IMR-90 (cell line): ENCODE measurements at regions not wholly inside any gene's neighbourhood (a gene's known extent, or its start where the extent isn't known, plus 50 kb on each side); places are given as distances from the start of the nearest gene placed in this dataset.

ENCODE experiments used
- ATAC-seq: fragments of 200-7000 bp; cut with Tn5 transposase; 2 replicates; pipeline ENCODE4 v1.9.1; 2020; ENCODE audit warnings: low read depth, mild to moderate bottlenecking, moderate library complexity
- BruUV-seq: library from RNA; stranded (reverse); fragments of 400-500 nt; replicated peaks from 2 replicates; lab custom pipeline; 2021; lab: Mats Ljungman, UMichigan
- CTCF ChIA-PET: fragments of 300-600 bp; formaldehyde crosslinking; extraction: SDS; loops from one replicate; lab custom pipeline; 2021; ENCODE audit warnings: antibody characterized with exemption; lab: Yijun Ruan, JAX
- POLR2A ChIA-PET: fragments of 300-600 bp; sonication (Branson Sonifier 250); formaldehyde crosslinking; loops from one replicate; lab custom pipeline; 2022; ENCODE audit warnings: antibody characterized with exemption; ENCODE audit not compliant: unreplicated experiment; lab: Charles Lee
- DNase-seq: peaks from one replicate; pipeline ENCODE4 v3.0.0; 2013
- H2AFZ ChIP-seq: replicated peaks from 2 replicates; pipeline ENCODE3; 2013; ENCODE audit warnings: low read length, mild to moderate bottlenecking; ENCODE audit not compliant: poor library complexity
- H2AK5ac ChIP-seq: 2 replicates; pipeline ENCODE4 v1.6.1; 2013; ENCODE audit warnings: low read depth, low read length, inconsistent platforms
- H2AK9ac ChIP-seq: replicated peaks from 2 replicates; pipeline ENCODE3; 2013; ENCODE audit warnings: mild to moderate bottlenecking, low read depth, low read length, moderate library complexity; ENCODE audit not compliant: poor library complexity
- H2BK120ac ChIP-seq: 2 replicates; pipeline ENCODE4 v1.6.1; 2013; ENCODE audit warnings: low read depth, low read length, inconsistent platforms
- H2BK15ac ChIP-seq: 3 replicates; pipeline ENCODE4 v1.6.1; 2013; ENCODE audit warnings: low read depth, low read length, inconsistent platforms
- H2BK20ac ChIP-seq: 2 replicates; pipeline ENCODE4 v1.6.1; 2013; ENCODE audit warnings: low read depth, mild to moderate bottlenecking, inconsistent platforms, low read length, moderate library complexity
- H2BK5ac ChIP-seq: 2 replicates; pipeline ENCODE4 v1.6.1; 2013; ENCODE audit warnings: mild to moderate bottlenecking, low read depth, low read length, inconsistent platforms; ENCODE audit not compliant: poor library complexity, severe bottlenecking
- H3K14ac ChIP-seq: replicated peaks from 2 replicates; pipeline ENCODE4 v1.6.1; 2013; ENCODE audit warnings: low read depth, low read length, inconsistent platforms
- H3K18ac ChIP-seq: 2 replicates; pipeline ENCODE4 v1.6.1; 2013; ENCODE audit warnings: low read depth, low read length, control low read depth
- H3K23ac ChIP-seq: 2 replicates; pipeline ENCODE4 v1.6.1; 2013; ENCODE audit warnings: low read depth, low read length, inconsistent platforms
- H3K27ac ChIP-seq: 2 replicates; pipeline ENCODE4 v1.5.1; 2013; ENCODE audit warnings: mild to moderate bottlenecking, control low read depth, low read length; ENCODE audit not compliant: insufficient read depth
- H3K27me3 ChIP-seq: 2 replicates; pipeline ENCODE4 v1.6.1; 2013; ENCODE audit warnings: low read length; ENCODE audit not compliant: control insufficient read depth, insufficient read depth
- H3K36me3 ChIP-seq: 2 replicates; pipeline ENCODE4 v1.6.1; 2013; ENCODE audit warnings: low read length, mixed read lengths; ENCODE audit not compliant: control insufficient read depth, insufficient read depth
- H3K4ac ChIP-seq: 2 replicates; pipeline ENCODE4 v1.6.1; 2013; ENCODE audit warnings: low read depth, low read length, inconsistent platforms
- H3K4me1 ChIP-seq: 2 replicates; pipeline ENCODE4 v1.6.1; 2013; ENCODE audit warnings: low read length, mixed read lengths; ENCODE audit not compliant: control insufficient read depth, insufficient read depth
- H3K4me2 ChIP-seq: 2 replicates; pipeline ENCODE4 v1.6.1; 2013; ENCODE audit warnings: low read depth, mild to moderate bottlenecking, control low read depth, low read length, moderate library complexity
- H3K4me3 ChIP-seq: 2 replicates; pipeline ENCODE4 v1.5.1; 2013; ENCODE audit warnings: low read depth, mild to moderate bottlenecking, control low read depth, low read length, moderate library complexity; ENCODE audit not compliant: insufficient read depth
- H3K56ac ChIP-seq: 2 replicates; pipeline ENCODE4 v1.6.1; 2013; ENCODE audit warnings: low read length, inconsistent platforms; ENCODE audit not compliant: insufficient read depth; ENCODE audit errors: extremely low read depth
- H3K79me1 ChIP-seq, 2 experiments: 2 replicates each; pipeline ENCODE4 v1.6.1; 2013; ENCODE audit warnings: low read length in 2 of 2, inconsistent platforms in 1 of 2, low read depth in 1 of 2
- H3K9ac ChIP-seq: 2 replicates; pipeline ENCODE4 v1.6.1; 2013; ENCODE audit warnings: low read depth, low read length, control low read depth
- H3K9me1 ChIP-seq: 2 replicates; pipeline ENCODE4 v1.6.1; 2013; ENCODE audit warnings: low read length, inconsistent platforms; ENCODE audit not compliant: insufficient read depth
- H3K9me3 ChIP-seq: 2 replicates; pipeline ENCODE4 v1.6.1; 2013; ENCODE audit warnings: low read length; ENCODE audit not compliant: control insufficient read depth, insufficient read depth
- H4K20me1 ChIP-seq: 2 replicates; pipeline ENCODE4 v1.6.1; 2013; ENCODE audit warnings: low read length, inconsistent platforms; ENCODE audit not compliant: insufficient read depth
- H4K5ac ChIP-seq: 2 replicates; pipeline ENCODE4 v1.6.1; 2013; ENCODE audit warnings: mild to moderate bottlenecking, low read depth, low read length, control low read depth
- H4K8ac ChIP-seq, 2 experiments: 2 replicates each; pipeline ENCODE4 v1.6.1; 2013; ENCODE audit warnings: low read depth in 2 of 2, low read length in 2 of 2, control low read depth in 1 of 2, inconsistent platforms in 1 of 2
- H4K91ac ChIP-seq: 2 replicates; pipeline ENCODE4 v1.6.1; 2013; ENCODE audit warnings: low read depth, low read length, inconsistent platforms; ENCODE audit not compliant: insufficient read depth
- BHLHE40 ChIP-seq: fragments of 150-350 bp; IDR thresholded peaks from 2 replicates; pipeline ENCODE4 v1.6.1; 2016; ENCODE audit warnings: mild to moderate bottlenecking, low read depth, low read length
- CEBPB ChIP-seq: IDR thresholded peaks from 2 replicates; pipeline ENCODE4 v1.6.1; 2012; ENCODE audit warnings: low read depth, low read length, improper control_type of control experiment
- CHD1 ChIP-seq: IDR thresholded peaks from 2 replicates; pipeline ENCODE4 v1.6.1; 2012; ENCODE audit warnings: low read depth, low read length, improper control_type of control experiment
- FOS ChIP-seq: fragments of 150-350 bp; IDR thresholded peaks from 2 replicates; pipeline ENCODE4 v1.6.1; 2016; ENCODE audit warnings: low read depth, low read length
- MAFK ChIP-seq: IDR thresholded peaks from 2 replicates; pipeline ENCODE4 v1.6.1; 2012; ENCODE audit warnings: low read depth, low read length, improper control_type of control experiment
- MAZ ChIP-seq: IDR thresholded peaks from 2 replicates; pipeline ENCODE4 v1.6.1; 2012; ENCODE audit warnings: low read depth, mild to moderate bottlenecking, low read length, improper control_type of control experiment, moderate library complexity, borderline replicate concordance
- MXI1 ChIP-seq: IDR thresholded peaks from 2 replicates; pipeline ENCODE4 v1.6.1; 2012; ENCODE audit warnings: low read depth, mild to moderate bottlenecking, low read length, moderate library complexity, borderline replicate concordance
- NFE2L2 ChIP-seq: fragments of 150-350 bp; IDR thresholded peaks from 2 replicates; pipeline ENCODE4 v1.6.1; 2016; ENCODE audit warnings: low read depth, mild to moderate bottlenecking, low read length
- RAD21 ChIP-seq: IDR thresholded peaks from 2 replicates; pipeline ENCODE4 v1.6.1; 2012; ENCODE audit warnings: low read length, improper control_type of control experiment
- RCOR1 ChIP-seq: IDR thresholded peaks from 2 replicates; pipeline ENCODE4 v1.6.1; 2012; ENCODE audit warnings: mild to moderate bottlenecking, low read length, improper control_type of control experiment; ENCODE audit not compliant: insufficient replicate concordance
- RFX5 ChIP-seq: IDR thresholded peaks from 2 replicates; pipeline ENCODE4 v1.8.0; 2012; ENCODE audit warnings: low read depth, mild to moderate bottlenecking, low read length, moderate library complexity
- SMC3 ChIP-seq: fragments of 150-350 bp; IDR thresholded peaks from 2 replicates; pipeline ENCODE4 v1.6.1; 2016; ENCODE audit warnings: low read depth, mild to moderate bottlenecking, antibody characterized with exemption, low read length, moderate library complexity
- WGBS, 2 experiments: methylation state at CpG; one replicate each; pipeline versions ENCODE4 v1.1.5 to v1.1.7; 2013; ENCODE audit warnings: missing lambda C conversion rate in 2 of 2; ENCODE audit not compliant: insufficient read length in 1 of 2; ENCODE audit errors: extremely low coverage in 2 of 2; 5-methylcytosine and 5-hydroxymethylcytosine counted together
- dilution Hi-C: fragments of 300-500 bp; cut with HindIII; formaldehyde crosslinking; loops from one replicate; pipeline ENCODE4 v1.14.3; 2018; ENCODE audit warnings: low sequenced_read_pairs; ENCODE audit not compliant: unreplicated experiment
- in situ Hi-C: fragments of 300-500 bp; cut with MboI; formaldehyde crosslinking; loops from 3 replicates; pipeline ENCODE4 v1.14.3; 2019; ENCODE audit warnings: low sequenced_read_pairs, inconsistent platforms, mixed read lengths
- intact Hi-C: fragments of 100-400 bp; cut with micrococcal nuclease; formaldehyde crosslinking; loops from 2 replicates; pipeline ENCODE4 v1.10.0; 2022
- TF ChIP-seq, protein P1 (sequence below): fragments of 150-350 bp; IDR thresholded peaks from 2 replicates; pipeline ENCODE4 v1.6.1; 2016; ENCODE audit warnings: low read depth, mild to moderate bottlenecking, low read length, moderate library complexity, borderline replicate concordance
- TF ChIP-seq, protein P2 (sequence below): fragments of 150-350 bp; IDR thresholded peaks from 2 replicates; pipeline ENCODE4 v1.6.1; 2017; ENCODE audit warnings: mild to moderate bottlenecking, antibody characterized with exemption, low read length, low read depth

GRCh38 chr7:84611391-84611790 lies 416.8 kb upstream of the SEMA3A start:
- no peaks in the 10 kb centered on the region for H3K79me1 ChIP-seq
- H3K4ac ChIP-seq = no peak overlapping the region
- POLR2A ChIA-PET = no interaction called here
- no peak overlapping the region for H2AK5ac ChIP-seq
- H2AK9ac ChIP-seq = no peak overlapping the region
- CTCF ChIA-PET = interaction anchor here (0.6 kb wide), 1 partner anchor 15 kb away, joined by 3 read pairs; no protein-coding TSS in a partner anchor
- H2AFZ ChIP-seq = no peak overlapping the region
- no peak overlapping the region for H3K14ac ChIP-seq
- no peak overlapping the region for H3K23ac ChIP-seq
- H3K9ac ChIP-seq = no peak overlapping the region
- no TSS peak for BruUV-seq
- intact Hi-C loops = no loop called here
- no peak overlapping the region for H2BK5ac ChIP-seq
- no peak overlapping the region for H2BK120ac ChIP-seq
- no peak overlapping the region for H4K8ac ChIP-seq
- DNase-seq = no peak
- no peaks in the 10 kb centered on the region for H3K4me1 ChIP-seq
- no peak overlapping the region for H3K4me2 ChIP-seq
- H4K5ac ChIP-seq = no peak overlapping the region
- H2BK20ac ChIP-seq = no peak overlapping the region
- no CpG with 5 or more reads among the region's 2 CpGs for WGBS, 2 experiments
- no peak for TF ChIP-seq MAZ
- no peak for TF ChIP-seq CHD1
- no peak for TF ChIP-seq RFX5
- no peak for TF ChIP-seq NFE2L2
- TF ChIP-seq FOS = no peak
- no peak for TF ChIP-seq MAFK
- TF ChIP-seq BHLHE40 = no peak
- TF ChIP-seq RAD21 = no peak
- TF ChIP-seq, protein P1, sequence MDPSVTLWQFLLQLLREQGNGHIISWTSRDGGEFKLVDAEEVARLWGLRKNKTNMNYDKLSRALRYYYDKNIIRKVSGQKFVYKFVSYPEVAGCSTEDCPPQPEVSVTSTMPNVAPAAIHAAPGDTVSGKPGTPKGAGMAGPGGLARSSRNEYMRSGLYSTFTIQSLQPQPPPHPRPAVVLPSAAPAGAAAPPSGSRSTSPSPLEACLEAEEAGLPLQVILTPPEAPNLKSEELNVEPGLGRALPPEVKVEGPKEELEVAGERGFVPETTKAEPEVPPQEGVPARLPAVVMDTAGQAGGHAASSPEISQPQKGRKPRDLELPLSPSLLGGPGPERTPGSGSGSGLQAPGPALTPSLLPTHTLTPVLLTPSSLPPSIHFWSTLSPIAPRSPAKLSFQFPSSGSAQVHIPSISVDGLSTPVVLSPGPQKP = no peak
- TF ChIP-seq MXI1 = no peak
- no peak for TF ChIP-seq CEBPB
- TF ChIP-seq SMC3 = no peak
- TF ChIP-seq, protein P2, sequence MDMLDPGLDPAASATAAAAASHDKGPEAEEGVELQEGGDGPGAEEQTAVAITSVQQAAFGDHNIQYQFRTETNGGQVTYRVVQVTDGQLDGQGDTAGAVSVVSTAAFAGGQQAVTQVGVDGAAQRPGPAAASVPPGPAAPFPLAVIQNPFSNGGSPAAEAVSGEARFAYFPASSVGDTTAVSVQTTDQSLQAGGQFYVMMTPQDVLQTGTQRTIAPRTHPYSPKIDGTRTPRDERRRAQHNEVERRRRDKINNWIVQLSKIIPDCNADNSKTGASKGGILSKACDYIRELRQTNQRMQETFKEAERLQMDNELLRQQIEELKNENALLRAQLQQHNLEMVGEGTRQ = no peak
- TF ChIP-seq RCOR1 = no peak
- H3K36me3 ChIP-seq = no peaks in the 10 kb centered on the region
- H3K18ac ChIP-seq = no peak overlapping the region
- no peak overlapping the region for H3K4me3 ChIP-seq
- H3K27ac ChIP-seq = no peak overlapping the region
- H3K27me3 ChIP-seq = no peaks in the 10 kb centered on the region
- dilution Hi-C loops = no loop called here
- H2BK15ac ChIP-seq = no peak overlapping the region
- in situ Hi-C loops = no loop called here
- no peaks in the 10 kb centered on the region for H4K20me1 ChIP-seq
- H3K9me1 ChIP-seq = no peaks in the 10 kb centered on the region
- no peak overlapping the region for H3K56ac ChIP-seq
- no peaks in the 10 kb centered on the region for H3K9me3 ChIP-seq
- no peak for ATAC-seq
- H4K91ac ChIP-seq = no peak overlapping the region
